ENCODE measurements at regions not wholly inside any gene's neighbourhood (a gene's known extent, or its start where the extent isn't known, plus 50 kb on each side); places are given as distances from the start of the nearest gene placed in this dataset.

DNA sequence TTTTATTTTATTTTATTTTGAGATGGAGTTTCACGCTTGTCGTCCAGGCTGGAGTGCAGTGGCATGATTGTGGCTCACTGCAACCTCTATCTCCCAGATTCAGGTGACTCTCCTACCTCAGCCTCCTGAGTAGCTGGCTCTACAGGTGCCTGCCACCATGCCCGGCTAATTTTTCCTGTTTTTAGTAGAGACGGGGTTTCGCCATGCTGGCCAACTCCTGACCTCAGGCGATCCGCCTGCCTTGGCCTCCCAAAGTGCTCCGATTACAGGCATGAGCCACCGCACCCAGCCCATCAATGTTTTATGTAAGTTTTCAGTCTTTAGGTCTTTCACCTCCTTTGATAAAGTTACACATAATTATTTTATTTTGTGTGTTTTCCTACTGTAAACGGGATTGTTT, 154.6 kb downstream of the COPRS start:
- TF ChIP-seq, protein P1, sequence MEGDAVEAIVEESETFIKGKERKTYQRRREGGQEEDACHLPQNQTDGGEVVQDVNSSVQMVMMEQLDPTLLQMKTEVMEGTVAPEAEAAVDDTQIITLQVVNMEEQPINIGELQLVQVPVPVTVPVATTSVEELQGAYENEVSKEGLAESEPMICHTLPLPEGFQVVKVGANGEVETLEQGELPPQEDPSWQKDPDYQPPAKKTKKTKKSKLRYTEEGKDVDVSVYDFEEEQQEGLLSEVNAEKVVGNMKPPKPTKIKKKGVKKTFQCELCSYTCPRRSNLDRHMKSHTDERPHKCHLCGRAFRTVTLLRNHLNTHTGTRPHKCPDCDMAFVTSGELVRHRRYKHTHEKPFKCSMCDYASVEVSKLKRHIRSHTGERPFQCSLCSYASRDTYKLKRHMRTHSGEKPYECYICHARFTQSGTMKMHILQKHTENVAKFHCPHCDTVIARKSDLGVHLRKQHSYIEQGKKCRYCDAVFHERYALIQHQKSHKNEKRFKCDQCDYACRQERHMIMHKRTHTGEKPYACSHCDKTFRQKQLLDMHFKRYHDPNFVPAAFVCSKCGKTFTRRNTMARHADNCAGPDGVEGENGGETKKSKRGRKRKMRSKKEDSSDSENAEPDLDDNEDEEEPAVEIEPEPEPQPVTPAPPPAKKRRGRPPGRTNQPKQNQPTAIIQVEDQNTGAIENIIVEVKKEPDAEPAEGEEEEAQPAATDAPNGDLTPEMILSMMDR (conservative IDR thresholded peaks at IDR 0.05) = no peak
- no peak for TF ChIP-seq EZH2 (IDR thresholded peaks at IDR 0.05; ENCODE audit: low read depth)
